Gastrocnemius medialis (tissue), 4 donors: ENCODE measurements at regions not wholly inside any gene's neighbourhood (a gene's known extent, or its start where the extent isn't known, plus 50 kb on each side); places are given as distances from the start of the nearest gene placed in this dataset.

Source experiments
- CTCF ChIP-seq, 5 experiments: fragments of 450-650 bp in 3 of 5; fragments of 200-600 bp in 2 of 5; sonication (generic) in 2 of 5; IDR thresholded peaks in 4 of 5; conservative IDR thresholded peaks in 1 of 5; 1 replicate in 4 of 5; 2 replicates in 1 of 5; pipeline ENCODE4 v1.5.1; 2016 to 2019; ENCODE audit warnings: antibody characterized with exemption in 5 of 5, mild to moderate bottlenecking in 3 of 5, moderate library complexity in 3 of 5
- POLR2A ChIP-seq, 2 donors: fragments of 450-650 bp; IDR thresholded peaks; one replicate each; pipeline ENCODE4 v1.6.1; 2017; ENCODE audit warnings: antibody characterized with exemption in 2 of 2, mild to moderate bottlenecking in 2 of 2, moderate library complexity in 2 of 2

GRCh38 chr6:48840896-48841295 lies 622.2 kb downstream of the MMUT start:
- TF ChIP-seq CTCF (IDR thresholded peaks at IDR 0.05 in 4 of 5, conservative IDR thresholded peaks at IDR 0.05 in 1 of 5) (no peak), POLR2A (IDR thresholded peaks at IDR 0.05) (no peak)
